PC-9 (cell line): ENCODE measurements at regions not wholly inside any gene's neighbourhood (a gene's known extent, or its start where the extent isn't known, plus 50 kb on each side); places are given as distances from the start of the nearest gene placed in this dataset.
A peak's percentile ranks its signal among the peaks of the same experiment; 100 is the strongest.
"Not testable (repeated sequence)": the region's sequence is repeated elsewhere in the genome, so short reads cannot be mapped to it uniquely, and the experiment has no call there.

Experiments
- BruUV-seq: library from RNA; stranded (reverse); fragments of 400-500 nt; replicated peaks from 2 replicates; lab custom pipeline; 2021; lab: Mats Ljungman, UMichigan
- CTCF ChIA-PET: fragments of 300-600 bp; sonication (Branson Sonifier 250); formaldehyde crosslinking; loops from one replicate; lab custom pipeline; 2022; ENCODE audit warnings: antibody characterized with exemption; lab: Charles Lee
- POLR2A ChIA-PET: fragments of 300-600 bp; sonication (Branson Sonifier 250); formaldehyde crosslinking; loops from one replicate; lab custom pipeline; 2022; ENCODE audit warnings: antibody characterized with exemption; ENCODE audit not compliant: unreplicated experiment; lab: Charles Lee
- DNase-seq, 2 experiments: peaks; one replicate each; pipeline versions ENCODE4 v3.0.0 to v3.0.0-alpha.2; 2015 to 2022; ENCODE audit warnings: mixed read lengths in 1 of 2
- H2AFZ ChIP-seq: fragments of 200-600 bp; sonication (generic); 2 replicates; pipeline ENCODE4 v1.8.1; 2017; ENCODE audit warnings: antibody characterized with exemption
- H3F3A ChIP-seq: fragments of 200-600 bp; sonication (generic); 2 replicates; pipeline ENCODE4 v1.8.1; 2017; ENCODE audit warnings: antibody characterized with exemption, mild to moderate bottlenecking, low read depth; ENCODE audit not compliant: insufficient read depth
- H3K27ac ChIP-seq: fragments of 200-600 bp; sonication (generic); 2 replicates; pipeline ENCODE4 v1.6.1; 2016; ENCODE audit warnings: mixed run types
- H3K27me3 ChIP-seq: fragments of 200-600 bp; sonication (generic); 2 replicates; pipeline ENCODE4 v1.6.1; 2016; ENCODE audit warnings: low read depth, mixed run types; ENCODE audit not compliant: insufficient read depth
- H3K36me3 ChIP-seq: fragments of 200-600 bp; sonication (generic); 2 replicates; pipeline ENCODE4 v1.6.1; 2016; ENCODE audit warnings: low read depth, mixed run types
- H3K4me1 ChIP-seq: fragments of 200-600 bp; sonication (generic); replicated peaks from 2 replicates; pipeline ENCODE4 v1.6.1; 2016; ENCODE audit warnings: mixed run types; ENCODE audit not compliant: insufficient read depth
- H3K4me2 ChIP-seq: fragments of 200-600 bp; sonication (generic); 2 replicates; pipeline ENCODE4 v1.6.1; 2017; ENCODE audit warnings: mixed run types
- H3K4me3 ChIP-seq: fragments of 200-600 bp; sonication (generic); 2 replicates; pipeline ENCODE4 v1.6.1; 2016; ENCODE audit warnings: mixed run types
- H3K79me2 ChIP-seq: fragments of 200-600 bp; sonication (generic); 2 replicates; pipeline ENCODE4 v1.6.1; 2017; ENCODE audit warnings: low read depth, mixed run types
- H3K9me2 ChIP-seq: fragments of 200-600 bp; sonication (generic); 2 replicates; pipeline ENCODE4 v1.8.1; 2017; ENCODE audit warnings: mild to moderate bottlenecking; ENCODE audit not compliant: insufficient read depth
- H3K9me3 ChIP-seq: fragments of 200-600 bp; sonication (generic); 2 replicates; pipeline ENCODE4 v1.8.1; 2016; ENCODE audit warnings: low read depth; ENCODE audit not compliant: insufficient read depth
- H4K20me1 ChIP-seq: fragments of 200-600 bp; sonication (generic); 2 replicates; pipeline ENCODE4 v1.8.1; 2017; ENCODE audit not compliant: insufficient read depth
- EZH2 ChIP-seq: fragments of 200-600 bp; sonication (generic); IDR thresholded peaks from 2 replicates; pipeline ENCODE4 v1.8.0; 2017; ENCODE audit warnings: antibody characterized with exemption, low read depth
- intact Hi-C: fragments of 100-400 bp; cut with micrococcal nuclease; formaldehyde crosslinking; loops from one replicate; pipeline ENCODE4 v1.10.0; 2022; ENCODE audit not compliant: unreplicated experiment
- TF ChIP-seq, protein P1 (sequence below): fragments of 200-600 bp; sonication (generic); conservative IDR thresholded peaks from 2 replicates; pipeline ENCODE4 v1.6.1; 2017; ENCODE audit warnings: mixed run types, antibody characterized with exemption, mild to moderate bottlenecking, moderate library complexity

DNA sequence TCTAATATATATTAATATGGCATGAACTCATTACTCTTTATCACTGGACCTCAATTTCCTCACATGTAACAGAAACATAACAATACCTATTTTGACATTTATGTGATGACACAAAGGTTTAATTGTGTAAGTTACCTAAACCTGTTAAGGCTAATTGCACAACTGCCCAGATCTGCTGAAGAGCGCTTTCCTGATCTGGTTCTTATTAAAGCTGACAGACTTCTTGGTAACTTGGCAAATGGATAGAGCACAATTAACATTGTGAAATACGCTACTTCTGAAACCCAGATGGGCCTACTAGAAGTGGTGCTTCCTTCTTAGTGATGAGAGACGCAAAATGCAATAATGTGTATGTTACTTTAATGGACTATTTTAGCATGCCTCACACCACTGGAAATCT lies 1767.2 kb upstream of the RAG2 start:
- H3K79me2 ChIP-seq, result no peaks in the 10 kb centered on the region
- H3F3A ChIP-seq, result no peaks in the 10 kb centered on the region
- no peak overlapping the region for H3K27ac ChIP-seq
- POLR2A ChIA-PET, result no interaction called here
- CTCF ChIA-PET, result no interaction called here
- no peaks in the 10 kb centered on the region for H3K36me3 ChIP-seq
- no peaks in the 10 kb centered on the region for H4K20me1 ChIP-seq
- BruUV-seq, result no TSS peak
- no peak overlapping the region for H3K4me3 ChIP-seq
- no peaks in the 10 kb centered on the region for H3K4me1 ChIP-seq
- 0 out of 2 replicates have a peak, but pooled peaks cover 3% of the 10 kb centered on the region for H3K9me2 ChIP-seq
- DNase-seq, result no peak
- no peak overlapping the region for H3K4me2 ChIP-seq
- no peak for TF ChIP-seq EZH2
- TF ChIP-seq, protein P1, sequence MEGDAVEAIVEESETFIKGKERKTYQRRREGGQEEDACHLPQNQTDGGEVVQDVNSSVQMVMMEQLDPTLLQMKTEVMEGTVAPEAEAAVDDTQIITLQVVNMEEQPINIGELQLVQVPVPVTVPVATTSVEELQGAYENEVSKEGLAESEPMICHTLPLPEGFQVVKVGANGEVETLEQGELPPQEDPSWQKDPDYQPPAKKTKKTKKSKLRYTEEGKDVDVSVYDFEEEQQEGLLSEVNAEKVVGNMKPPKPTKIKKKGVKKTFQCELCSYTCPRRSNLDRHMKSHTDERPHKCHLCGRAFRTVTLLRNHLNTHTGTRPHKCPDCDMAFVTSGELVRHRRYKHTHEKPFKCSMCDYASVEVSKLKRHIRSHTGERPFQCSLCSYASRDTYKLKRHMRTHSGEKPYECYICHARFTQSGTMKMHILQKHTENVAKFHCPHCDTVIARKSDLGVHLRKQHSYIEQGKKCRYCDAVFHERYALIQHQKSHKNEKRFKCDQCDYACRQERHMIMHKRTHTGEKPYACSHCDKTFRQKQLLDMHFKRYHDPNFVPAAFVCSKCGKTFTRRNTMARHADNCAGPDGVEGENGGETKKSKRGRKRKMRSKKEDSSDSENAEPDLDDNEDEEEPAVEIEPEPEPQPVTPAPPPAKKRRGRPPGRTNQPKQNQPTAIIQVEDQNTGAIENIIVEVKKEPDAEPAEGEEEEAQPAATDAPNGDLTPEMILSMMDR, result no peak
- H3K27me3 ChIP-seq, result no peaks in the 10 kb centered on the region
- intact Hi-C loops, result no loop called here
- no peaks in the 10 kb centered on the region for H3K9me3 ChIP-seq
- H2AFZ ChIP-seq, result no peak overlapping the region

DNA sequence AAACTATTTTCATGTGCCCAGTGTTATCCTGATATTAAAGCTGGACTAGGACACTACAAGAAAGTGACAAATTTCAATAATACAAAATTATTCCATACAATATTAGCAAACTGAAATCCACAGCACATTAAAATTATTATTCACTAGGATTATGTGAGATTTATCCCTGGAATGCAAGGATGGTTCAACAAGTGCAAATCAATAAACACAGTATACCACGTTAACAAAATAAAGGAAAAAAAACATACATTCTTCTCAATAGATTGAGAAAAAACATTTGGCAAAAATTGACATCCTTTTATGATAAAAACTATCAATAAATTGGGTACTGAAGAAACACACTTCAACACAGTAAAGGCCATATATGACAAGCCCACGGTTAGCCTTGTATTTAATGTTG lies 1758.2 kb upstream of the RAG2 start:
- Histone ChIP-seq H3K4me1 (no peaks in the 10 kb centered on the region), H3K36me3 (no peaks in the 10 kb centered on the region), H3K9me3 (peaks cover 11% of the 10 kb centered on the region; the same call in 1 of the 2 replicates), H4K20me1 (no peaks in the 10 kb centered on the region), H2AFZ (no peak overlapping the region), H3K79me2 (no peaks in the 10 kb centered on the region), H3K9me2 (0 out of 2 replicates have a peak, but pooled peaks cover 3% of the 10 kb centered on the region), H3F3A (no peaks in the 10 kb centered on the region), H3K27ac (no peak overlapping the region), H3K27me3 (no peaks in the 10 kb centered on the region), H3K4me2 (no peak overlapping the region), H3K4me3 (no peak overlapping the region)
- intact Hi-C loops, result no loop called here
- DNase-seq, result no peak
- no peak for TF ChIP-seq EZH2
- TF ChIP-seq, protein P1, result no peak
- CTCF ChIA-PET, result no interaction called here
- BruUV-seq, result no TSS peak
- POLR2A ChIA-PET, result interaction anchor here (0.6 kb wide), 1 partner anchor 194 kb away, joined by 3 read pairs; no protein-coding TSS in a partner anchor

DNA sequence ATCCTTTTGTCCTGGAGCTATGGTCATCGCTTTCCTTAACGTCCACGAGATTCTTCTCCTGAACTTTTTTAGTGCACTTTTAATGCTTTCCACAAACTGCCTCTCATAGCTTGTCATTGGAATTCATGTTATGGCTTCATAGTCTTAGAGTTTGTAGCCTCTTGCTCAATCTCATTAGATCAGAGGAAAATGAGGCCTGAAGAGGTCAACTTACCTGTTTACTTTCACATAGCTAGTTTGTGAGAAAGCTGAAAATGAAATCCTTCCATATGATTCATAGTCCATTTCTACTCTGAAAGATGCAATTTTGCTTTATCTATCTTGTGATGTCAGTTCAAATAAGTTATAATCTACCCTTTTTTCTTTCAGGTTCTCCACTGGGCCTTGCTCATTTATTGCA lies 1747.2 kb upstream of the RAG2 start:
- intact Hi-C loops, result no loop called here
- Histone ChIP-seq H3K4me3 (no peak overlapping the region), H3K27ac (peak overlapping the region; percentile 58), H3K79me2 (no peaks in the 10 kb centered on the region), H3K4me2 (no peak overlapping the region; the same call in 1 of the 2 replicates), H3K4me1 (peaks cover 13% of the 10 kb centered on the region), H3K36me3 (no peaks in the 10 kb centered on the region), H2AFZ (0 out of 2 replicates have a peak overlapping the region, but pooled peaks have one; percentile 45), H3K9me2 (no peaks in the 10 kb centered on the region), H3K9me3 (no peaks in the 10 kb centered on the region), H3F3A (peaks cover 7% of the 10 kb centered on the region; the same call in 1 of the 2 replicates), H3K27me3 (no peaks in the 10 kb centered on the region), H4K20me1 (no peaks in the 10 kb centered on the region)
- peak in 1 of 2 experiments; percentile 86 for DNase-seq
- no peak for TF ChIP-seq EZH2
- TF ChIP-seq, protein P1, result no peak
- POLR2A ChIA-PET, result interaction anchor here (0.8 kb wide), 1 partner anchor 8 kb away, joined by 25 read pairs; no protein-coding TSS in a partner anchor
- CTCF ChIA-PET, result no interaction called here
- BruUV-seq, result no TSS peak

DNA sequence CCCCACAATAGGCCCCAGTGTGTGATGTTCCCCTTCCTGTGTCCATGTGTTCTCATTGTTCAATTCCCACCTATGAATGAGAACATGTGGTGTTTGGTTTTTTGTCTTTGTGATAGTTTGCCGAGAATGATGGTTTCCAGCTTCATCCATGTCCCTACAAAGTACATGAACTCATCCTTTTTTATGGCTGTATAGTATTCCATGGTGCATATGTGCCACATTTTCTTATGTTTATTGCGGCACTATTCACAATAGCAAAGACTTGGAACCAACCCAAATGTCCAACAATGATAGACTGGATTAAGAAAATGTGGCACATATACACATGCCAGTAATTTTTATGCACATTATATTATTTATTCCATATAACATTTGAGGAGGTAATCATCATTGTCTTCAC lies 1743.6 kb upstream of the RAG2 start:
- H3K27me3 ChIP-seq, H2AFZ ChIP-seq, H3K4me2 ChIP-seq, H3K9me2 ChIP-seq, H3F3A ChIP-seq, DNase-seq, intact Hi-C loops, BruUV-seq, H3K4me3 ChIP-seq, H3K36me3 ChIP-seq, H3K79me2 ChIP-seq, H3K9me3 ChIP-seq, POLR2A ChIA-PET, CTCF ChIA-PET, H4K20me1 ChIP-seq, H3K27ac ChIP-seq: not testable (repeated sequence)
- peaks cover 18% of the 10 kb centered on the region for H3K4me1 ChIP-seq
